HEK293 (cell line): ENCODE measurements at regions not wholly inside any gene's neighbourhood (a gene's known extent, or its start where the extent isn't known, plus 50 kb on each side); places are given as distances from the start of the nearest gene placed in this dataset.

ENCODE experiments used
- CTCF ChIA-PET: fragments of 350-600 bp; formaldehyde crosslinking; extraction: SDS; loops from one replicate; lab custom pipeline; 2021; ENCODE audit warnings: antibody characterized with exemption; lab: Yijun Ruan, JAX
- POLR2A ChIA-PET: fragments of 300-600 bp; formaldehyde crosslinking; extraction: SDS; loops from one replicate; lab custom pipeline; 2020; ENCODE audit warnings: antibody characterized with exemption, inconsistent platforms; lab: Yijun Ruan, JAX
- H3K27ac ChIP-seq: fragments of 200-500 bp; sonication (Bioruptor generic); 2 replicates; pipeline ENCODE4 v1.5.1; 2014; ENCODE audit warnings: low read depth, low read length, control low read depth, inconsistent platforms; ENCODE audit errors: extremely low read depth
- H3K36me3 ChIP-seq, 2 experiments: fragments of 200-500 bp in 1 of 2; sonication (Bioruptor generic) in 1 of 2; 1 replicate in 1 of 2; 2 replicates in 1 of 2; pipeline ENCODE4 v1.5.1; 2014 to 2017; ENCODE audit warnings: inconsistent platforms in 2 of 2, low read length in 2 of 2; ENCODE audit not compliant: control insufficient read depth in 2 of 2, insufficient read depth in 1 of 2
- H3K4me1 ChIP-seq: fragments of 200-500 bp; sonication (Bioruptor generic); 2 replicates; pipeline ENCODE4 v1.5.1; 2014; ENCODE audit warnings: mild to moderate bottlenecking, low read length, inconsistent platforms; ENCODE audit not compliant: control insufficient read depth, insufficient read depth
- H3K4me3 ChIP-seq: 2 replicates; pipeline ENCODE4 v1.5.1; 2011; ENCODE audit warnings: low read depth, mild to moderate bottlenecking, control low read depth, low read length, moderate library complexity
- H3K9me3 ChIP-seq: fragments of 200-500 bp; sonication (Bioruptor generic); 2 replicates; pipeline ENCODE4 v1.5.1; 2014; ENCODE audit warnings: low read depth, low read length, inconsistent platforms; ENCODE audit not compliant: control insufficient read depth, insufficient read depth
- ATF2 ChIP-seq: fragments of 450-650 bp; formaldehyde crosslinking; IDR thresholded peaks from 2 replicates; pipeline ENCODE4 v1.5.1; 2016; ENCODE audit warnings: missing biosample characterization, missing genetic modification characterization, low read depth
- BCL11B ChIP-seq: fragments of 450-650 bp; formaldehyde crosslinking; IDR thresholded peaks from 2 replicates; pipeline ENCODE4 v1.5.1; 2016; ENCODE audit warnings: low read depth, missing biosample characterization, missing genetic modification characterization
- HIC1 ChIP-seq: fragments of 450-650 bp; formaldehyde crosslinking; IDR thresholded peaks from 2 replicates; pipeline ENCODE4 v1.5.1; 2016; ENCODE audit warnings: missing biosample characterization, missing genetic modification characterization
- MYNN ChIP-seq: fragments of 450-650 bp; formaldehyde crosslinking; IDR thresholded peaks from 2 replicates; pipeline ENCODE4 v1.5.1; 2016; ENCODE audit warnings: missing biosample characterization, missing genetic modification characterization, borderline replicate concordance
- MZF1 ChIP-seq: fragments of 450-650 bp; formaldehyde crosslinking; IDR thresholded peaks from 2 replicates; pipeline ENCODE4 v1.5.1; 2017; ENCODE audit warnings: missing biosample characterization, missing genetic modification characterization, borderline replicate concordance
- SCRT2 ChIP-seq: fragments of 450-650 bp; formaldehyde crosslinking; IDR thresholded peaks from 2 replicates; pipeline ENCODE4 v1.5.1; 2016; ENCODE audit warnings: missing biosample characterization, missing genetic modification characterization
- ZBTB8A ChIP-seq: fragments of 450-650 bp; formaldehyde crosslinking; IDR thresholded peaks from 2 replicates; pipeline ENCODE4 v1.5.1; 2016; ENCODE audit warnings: missing biosample characterization, missing genetic modification characterization
- ZFP41 ChIP-seq: fragments of 450-650 bp; formaldehyde crosslinking; IDR thresholded peaks from 2 replicates; pipeline ENCODE4 v1.5.1; 2016; ENCODE audit warnings: missing biosample characterization, missing genetic modification characterization, borderline replicate concordance
- ZIC2 ChIP-seq: fragments of 450-650 bp; formaldehyde crosslinking; IDR thresholded peaks from 2 replicates; pipeline ENCODE4 v1.5.1; 2016; ENCODE audit warnings: missing biosample characterization, missing genetic modification characterization
- ZNF248 ChIP-seq: fragments of 450-650 bp; formaldehyde crosslinking; IDR thresholded peaks from 2 replicates; pipeline ENCODE4 v1.5.1; 2017; ENCODE audit warnings: missing biosample characterization, missing genetic modification characterization
- ZNF266 ChIP-seq: fragments of 450-650 bp; formaldehyde crosslinking; IDR thresholded peaks from 2 replicates; pipeline ENCODE4 v1.5.1; 2016; ENCODE audit warnings: missing biosample characterization, missing genetic modification characterization, low read depth
- ZNF404 ChIP-seq: fragments of 450-650 bp; formaldehyde crosslinking; IDR thresholded peaks from 2 replicates; pipeline ENCODE4 v1.5.1; 2017; ENCODE audit warnings: missing biosample characterization, missing genetic modification characterization
- ZNF510 ChIP-seq: fragments of 450-650 bp; formaldehyde crosslinking; IDR thresholded peaks from 2 replicates; pipeline ENCODE4 v1.5.1; 2018; ENCODE audit warnings: mild to moderate bottlenecking, missing genetic modification characterization, missing biosample characterization; ENCODE audit not compliant: insufficient replicate concordance
- ZNF558 ChIP-seq: fragments of 450-650 bp; formaldehyde crosslinking; IDR thresholded peaks from 2 replicates; pipeline ENCODE4 v1.5.1; 2016; ENCODE audit warnings: missing biosample characterization, missing genetic modification characterization
- ZNF747 ChIP-seq: fragments of 450-650 bp; formaldehyde crosslinking; IDR thresholded peaks from 2 replicates; pipeline ENCODE4 v1.5.1; 2016; ENCODE audit warnings: missing biosample characterization, missing genetic modification characterization
- ZNF777 ChIP-seq: fragments of 450-650 bp; formaldehyde crosslinking; IDR thresholded peaks from 2 replicates; pipeline ENCODE4 v1.5.1; 2017; ENCODE audit warnings: missing biosample characterization, missing genetic modification characterization, borderline replicate concordance
- ZNF830 ChIP-seq: fragments of 450-650 bp; IDR thresholded peaks from 2 replicates; pipeline ENCODE4 v1.5.0; 2018; ENCODE audit warnings: missing biosample characterization, missing genetic modification characterization, low read depth, mild to moderate bottlenecking, moderate library complexity
- TF ChIP-seq, protein P1 (sequence below): fragments of 450-650 bp; formaldehyde crosslinking; IDR thresholded peaks from 2 replicates; pipeline ENCODE4 v1.5.1; 2016; ENCODE audit warnings: missing biosample characterization, missing genetic modification characterization, borderline replicate concordance
- TF ChIP-seq, protein P2 (sequence below): fragments of 450-650 bp; formaldehyde crosslinking; IDR thresholded peaks from 2 replicates; pipeline ENCODE4 v1.5.1; 2016; ENCODE audit warnings: missing biosample characterization, missing genetic modification characterization, low read depth
- TF ChIP-seq, protein P3 (sequence below): fragments of 450-650 bp; IDR thresholded peaks from 2 replicates; pipeline ENCODE4 v1.5.1; 2018; ENCODE audit warnings: missing biosample characterization, mild to moderate bottlenecking, missing genetic modification characterization

- H3K36me3 ChIP-seq: no peaks in the 10 kb centered on the region
- no peak for TF ChIP-seq ZNF777 (tag by site-specific recombination)
- TF ChIP-seq ZIC2 (tag by site-specific recombination): no peak
- TF ChIP-seq, all 188 proteins: peak for 0
- ChIA-PET POLR2A (no interaction called here), CTCF (no interaction called here)
- no peak overlapping the region for H3K27ac ChIP-seq
- no peaks in the 10 kb centered on the region for H3K9me3 ChIP-seq
- no peaks in the 10 kb centered on the region for H3K4me1 ChIP-seq
- no peak overlapping the region for H3K4me3 ChIP-seq
Observed at GRCh38 chr1:157431751-157432150, 120.6 kb downstream of the FCRL5 start.

DNA sequence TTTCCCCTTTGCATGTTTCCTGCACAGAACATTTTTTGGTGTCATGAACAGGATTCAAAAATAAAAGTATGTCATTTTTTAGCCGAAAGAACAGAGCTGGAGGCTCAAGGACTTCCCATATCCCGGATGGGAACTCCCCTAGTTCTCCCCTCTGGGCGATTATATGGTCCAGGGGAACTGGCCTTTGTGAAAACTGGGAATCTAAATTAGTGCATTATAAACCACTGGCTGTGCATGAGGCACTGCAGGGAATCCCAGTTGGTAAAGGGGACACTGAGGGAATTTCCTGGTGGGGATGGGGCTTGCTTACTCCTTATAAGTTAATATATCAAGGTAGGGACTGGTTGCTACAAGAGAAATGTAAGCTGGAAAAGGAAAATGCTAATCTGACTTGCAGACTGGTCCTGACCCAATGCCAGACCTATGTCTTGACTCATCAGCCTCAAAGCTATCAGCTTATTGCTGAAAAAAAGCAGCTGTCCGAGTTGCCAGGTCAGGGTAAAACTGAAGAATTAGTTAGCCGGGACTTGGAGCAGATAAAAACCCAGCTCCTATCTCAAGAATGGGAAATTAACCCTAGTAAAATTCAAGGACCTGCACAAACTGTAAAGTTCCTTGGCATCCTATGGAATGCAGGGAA lies 122.6 kb downstream of the FCRL5 start:
- Histone ChIP-seq H3K4me3 (no peak overlapping the region), H3K9me3 (no peaks in the 10 kb centered on the region), H3K27ac (no peak overlapping the region), H3K4me1 (no peaks in the 10 kb centered on the region), H3K36me3 (no peaks in the 10 kb centered on the region)
- ChIA-PET POLR2A (no interaction called here), CTCF (interaction anchor here (0.6 to 1.3 kb wide), 2 partner anchors 60 to 667 kb away, joined by 3 to 5 read pairs; no protein-coding TSS in a partner anchor)
- TF ChIP-seq, protein P1, sequence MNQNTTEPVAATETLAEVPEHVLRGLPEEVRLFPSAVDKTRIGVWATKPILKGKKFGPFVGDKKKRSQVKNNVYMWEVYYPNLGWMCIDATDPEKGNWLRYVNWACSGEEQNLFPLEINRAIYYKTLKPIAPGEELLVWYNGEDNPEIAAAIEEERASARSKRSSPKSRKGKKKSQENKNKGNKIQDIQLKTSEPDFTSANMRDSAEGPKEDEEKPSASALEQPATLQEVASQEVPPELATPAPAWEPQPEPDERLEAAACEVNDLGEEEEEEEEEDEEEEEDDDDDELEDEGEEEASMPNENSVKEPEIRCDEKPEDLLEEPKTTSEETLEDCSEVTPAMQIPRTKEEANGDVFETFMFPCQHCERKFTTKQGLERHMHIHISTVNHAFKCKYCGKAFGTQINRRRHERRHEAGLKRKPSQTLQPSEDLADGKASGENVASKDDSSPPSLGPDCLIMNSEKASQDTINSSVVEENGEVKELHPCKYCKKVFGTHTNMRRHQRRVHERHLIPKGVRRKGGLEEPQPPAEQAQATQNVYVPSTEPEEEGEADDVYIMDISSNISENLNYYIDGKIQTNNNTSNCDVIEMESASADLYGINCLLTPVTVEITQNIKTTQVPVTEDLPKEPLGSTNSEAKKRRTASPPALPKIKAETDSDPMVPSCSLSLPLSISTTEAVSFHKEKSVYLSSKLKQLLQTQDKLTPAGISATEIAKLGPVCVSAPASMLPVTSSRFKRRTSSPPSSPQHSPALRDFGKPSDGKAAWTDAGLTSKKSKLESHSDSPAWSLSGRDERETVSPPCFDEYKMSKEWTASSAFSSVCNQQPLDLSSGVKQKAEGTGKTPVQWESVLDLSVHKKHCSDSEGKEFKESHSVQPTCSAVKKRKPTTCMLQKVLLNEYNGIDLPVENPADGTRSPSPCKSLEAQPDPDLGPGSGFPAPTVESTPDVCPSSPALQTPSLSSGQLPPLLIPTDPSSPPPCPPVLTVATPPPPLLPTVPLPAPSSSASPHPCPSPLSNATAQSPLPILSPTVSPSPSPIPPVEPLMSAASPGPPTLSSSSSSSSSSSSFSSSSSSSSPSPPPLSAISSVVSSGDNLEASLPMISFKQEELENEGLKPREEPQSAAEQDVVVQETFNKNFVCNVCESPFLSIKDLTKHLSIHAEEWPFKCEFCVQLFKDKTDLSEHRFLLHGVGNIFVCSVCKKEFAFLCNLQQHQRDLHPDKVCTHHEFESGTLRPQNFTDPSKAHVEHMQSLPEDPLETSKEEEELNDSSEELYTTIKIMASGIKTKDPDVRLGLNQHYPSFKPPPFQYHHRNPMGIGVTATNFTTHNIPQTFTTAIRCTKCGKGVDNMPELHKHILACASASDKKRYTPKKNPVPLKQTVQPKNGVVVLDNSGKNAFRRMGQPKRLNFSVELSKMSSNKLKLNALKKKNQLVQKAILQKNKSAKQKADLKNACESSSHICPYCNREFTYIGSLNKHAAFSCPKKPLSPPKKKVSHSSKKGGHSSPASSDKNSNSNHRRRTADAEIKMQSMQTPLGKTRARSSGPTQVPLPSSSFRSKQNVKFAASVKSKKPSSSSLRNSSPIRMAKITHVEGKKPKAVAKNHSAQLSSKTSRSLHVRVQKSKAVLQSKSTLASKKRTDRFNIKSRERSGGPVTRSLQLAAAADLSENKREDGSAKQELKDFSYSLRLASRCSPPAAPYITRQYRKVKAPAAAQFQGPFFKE (tag by site-specific recombination): no peak
- TF ChIP-seq MYNN (tag by site-specific recombination) (no peak), MZF1 (no peak), ZNF558 (tag by site-specific recombination) (no peak), ZNF510 (tag by site-specific recombination) (no peak), ZIC2 (tag by site-specific recombination) (no peak), ZNF248 (tag by site-specific recombination) (no peak), ZBTB8A (tag by site-specific recombination) (no peak), ZNF830 (tag by site-specific recombination) (no peak), BCL11B (tag by site-specific recombination) (no peak), SCRT2 (tag by site-specific recombination) (no peak), ZNF266 (tag by site-specific recombination) (no peak), ZNF747 (tag by site-specific recombination) (no peak), ZNF404 (tag by site-specific recombination) (no peak), HIC1 (tag by site-specific recombination) (no peak), ATF2 (tag by site-specific recombination) (no peak), ZFP41 (tag by site-specific recombination) (no peak)
- TF ChIP-seq, protein P2, sequence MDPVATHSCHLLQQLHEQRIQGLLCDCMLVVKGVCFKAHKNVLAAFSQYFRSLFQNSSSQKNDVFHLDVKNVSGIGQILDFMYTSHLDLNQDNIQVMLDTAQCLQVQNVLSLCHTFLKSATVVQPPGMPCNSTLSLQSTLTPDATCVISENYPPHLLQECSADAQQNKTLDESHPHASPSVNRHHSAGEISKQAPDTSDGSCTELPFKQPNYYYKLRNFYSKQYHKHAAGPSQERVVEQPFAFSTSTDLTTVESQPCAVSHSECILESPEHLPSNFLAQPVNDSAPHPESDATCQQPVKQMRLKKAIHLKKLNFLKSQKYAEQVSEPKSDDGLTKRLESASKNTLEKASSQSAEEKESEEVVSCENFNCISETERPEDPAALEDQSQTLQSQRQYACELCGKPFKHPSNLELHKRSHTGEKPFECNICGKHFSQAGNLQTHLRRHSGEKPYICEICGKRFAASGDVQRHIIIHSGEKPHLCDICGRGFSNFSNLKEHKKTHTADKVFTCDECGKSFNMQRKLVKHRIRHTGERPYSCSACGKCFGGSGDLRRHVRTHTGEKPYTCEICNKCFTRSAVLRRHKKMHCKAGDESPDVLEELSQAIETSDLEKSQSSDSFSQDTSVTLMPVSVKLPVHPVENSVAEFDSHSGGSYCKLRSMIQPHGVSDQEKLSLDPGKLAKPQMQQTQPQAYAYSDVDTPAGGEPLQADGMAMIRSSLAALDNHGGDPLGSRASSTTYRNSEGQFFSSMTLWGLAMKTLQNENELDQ (tag by site-specific recombination): no peak
- TF ChIP-seq, protein P3, sequence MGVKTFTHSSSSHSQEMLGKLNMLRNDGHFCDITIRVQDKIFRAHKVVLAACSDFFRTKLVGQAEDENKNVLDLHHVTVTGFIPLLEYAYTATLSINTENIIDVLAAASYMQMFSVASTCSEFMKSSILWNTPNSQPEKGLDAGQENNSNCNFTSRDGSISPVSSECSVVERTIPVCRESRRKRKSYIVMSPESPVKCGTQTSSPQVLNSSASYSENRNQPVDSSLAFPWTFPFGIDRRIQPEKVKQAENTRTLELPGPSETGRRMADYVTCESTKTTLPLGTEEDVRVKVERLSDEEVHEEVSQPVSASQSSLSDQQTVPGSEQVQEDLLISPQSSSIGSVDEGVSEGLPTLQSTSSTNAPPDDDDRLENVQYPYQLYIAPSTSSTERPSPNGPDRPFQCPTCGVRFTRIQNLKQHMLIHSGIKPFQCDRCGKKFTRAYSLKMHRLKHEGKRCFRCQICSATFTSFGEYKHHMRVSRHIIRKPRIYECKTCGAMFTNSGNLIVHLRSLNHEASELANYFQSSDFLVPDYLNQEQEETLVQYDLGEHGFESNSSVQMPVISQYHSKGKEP (tag by site-specific recombination): no peak
